ENCODE measurements at regions not wholly inside any gene's neighbourhood (a gene's known extent, or its start where the extent isn't known, plus 50 kb on each side); places are given as distances from the start of the nearest gene placed in this dataset.

DNA sequence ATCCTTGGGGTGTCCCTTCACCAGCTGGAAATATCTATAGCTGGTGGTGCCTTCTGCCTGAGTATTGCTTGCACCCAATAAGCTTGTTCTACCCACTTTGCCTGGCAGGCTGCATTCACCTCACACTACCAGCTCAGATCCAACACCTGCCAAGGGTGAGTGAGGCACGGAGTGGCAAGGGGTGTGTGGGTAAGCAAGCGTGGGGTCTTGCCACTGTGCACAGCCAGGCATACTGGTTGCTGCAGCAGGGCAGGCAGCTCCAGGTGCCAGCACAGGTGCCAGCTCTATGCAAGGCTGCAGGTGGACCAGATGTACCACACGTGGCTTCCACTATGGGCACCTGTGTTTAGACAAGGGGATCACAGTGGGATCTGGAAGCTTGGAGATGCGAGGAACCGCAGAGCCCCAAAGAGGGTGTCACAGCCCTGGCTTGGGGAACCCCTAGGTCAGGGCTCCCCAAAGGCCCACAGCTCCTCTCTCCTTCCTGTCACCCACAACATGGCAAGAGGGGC is 167.7 kb upstream of the MRPS30 start:
- TF ChIP-seq, protein P1, sequence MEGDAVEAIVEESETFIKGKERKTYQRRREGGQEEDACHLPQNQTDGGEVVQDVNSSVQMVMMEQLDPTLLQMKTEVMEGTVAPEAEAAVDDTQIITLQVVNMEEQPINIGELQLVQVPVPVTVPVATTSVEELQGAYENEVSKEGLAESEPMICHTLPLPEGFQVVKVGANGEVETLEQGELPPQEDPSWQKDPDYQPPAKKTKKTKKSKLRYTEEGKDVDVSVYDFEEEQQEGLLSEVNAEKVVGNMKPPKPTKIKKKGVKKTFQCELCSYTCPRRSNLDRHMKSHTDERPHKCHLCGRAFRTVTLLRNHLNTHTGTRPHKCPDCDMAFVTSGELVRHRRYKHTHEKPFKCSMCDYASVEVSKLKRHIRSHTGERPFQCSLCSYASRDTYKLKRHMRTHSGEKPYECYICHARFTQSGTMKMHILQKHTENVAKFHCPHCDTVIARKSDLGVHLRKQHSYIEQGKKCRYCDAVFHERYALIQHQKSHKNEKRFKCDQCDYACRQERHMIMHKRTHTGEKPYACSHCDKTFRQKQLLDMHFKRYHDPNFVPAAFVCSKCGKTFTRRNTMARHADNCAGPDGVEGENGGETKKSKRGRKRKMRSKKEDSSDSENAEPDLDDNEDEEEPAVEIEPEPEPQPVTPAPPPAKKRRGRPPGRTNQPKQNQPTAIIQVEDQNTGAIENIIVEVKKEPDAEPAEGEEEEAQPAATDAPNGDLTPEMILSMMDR (IDR thresholded peaks at IDR 0.05 in 4 of 5, conservative IDR thresholded peaks at IDR 0.05 in 1 of 5), result no peak
- TF ChIP-seq POLR2A (IDR thresholded peaks at IDR 0.05), result no peak

Data from gastrocnemius medialis (tissue), 4 donors.